H1 (cell line): ENCODE measurements at regions not wholly inside any gene's neighbourhood (a gene's known extent, or its start where the extent isn't known, plus 50 kb on each side); places are given as distances from the start of the nearest gene placed in this dataset.

Experiments
- CTCF ChIA-PET: fragments of 300-600 bp; sonication (Branson Sonifier 250); formaldehyde crosslinking; loops from one replicate; lab custom pipeline; 2021; ENCODE audit not compliant: partially characterized antibody; lab: Charles Lee
- POLR2A ChIA-PET: fragments of 300-600 bp; sonication (Branson Sonifier 250); formaldehyde crosslinking; loops from one replicate; lab custom pipeline; 2021; ENCODE audit warnings: inconsistent platforms; ENCODE audit not compliant: partially characterized antibody; lab: Charles Lee
- DNase-seq, 2 experiments: peaks; one replicate each; pipeline versions ENCODE4 v3.0.0 to v3.0.0-alpha.2; 2010 to 2022; ENCODE audit warnings: low spot score in 2 of 2, low read depth in 1 of 2, mixed read lengths in 1 of 2
- FAIRE-seq: peaks from 2 replicates; lab custom pipeline; 2011; peaks lifted over from hg19 to GRCh38; lab: Jason Lieb, UNC
- H2AFZ ChIP-seq: 2 replicates; pipeline ENCODE4 v1.8.1; 2012; ENCODE audit warnings: low read length, inconsistent platforms
- H2AK5ac ChIP-seq: 2 replicates; pipeline ENCODE4 v1.6.1; 2013; ENCODE audit warnings: low read depth, low read length
- H2BK120ac ChIP-seq: replicated peaks from 2 replicates; pipeline ENCODE3; 2013; ENCODE audit warnings: low read depth, low read length, inconsistent platforms
- H2BK12ac ChIP-seq: 2 replicates; pipeline ENCODE4 v1.6.1; 2013; ENCODE audit warnings: low read depth, low read length
- H2BK15ac ChIP-seq: 2 replicates; pipeline ENCODE4 v1.6.1; 2013; ENCODE audit warnings: low read length
- H2BK20ac ChIP-seq: 2 replicates; pipeline ENCODE4 v1.6.1; 2013; ENCODE audit warnings: low read length
- H2BK5ac ChIP-seq: 2 replicates; pipeline ENCODE4 v1.6.1; 2013; ENCODE audit warnings: low read depth, low read length
- H3K14ac ChIP-seq: 2 replicates; pipeline ENCODE4 v1.6.1; 2013; ENCODE audit warnings: inconsistent platforms; ENCODE audit not compliant: insufficient read length
- H3K18ac ChIP-seq: 2 replicates; pipeline ENCODE4 v1.6.1; 2013; ENCODE audit warnings: low read length; ENCODE audit errors: extremely low read depth
- H3K23ac ChIP-seq: 2 replicates; pipeline ENCODE4 v1.6.1; 2013; ENCODE audit warnings: inconsistent platforms; ENCODE audit not compliant: insufficient read length
- H3K23me2 ChIP-seq: 2 replicates; pipeline ENCODE4 v1.6.1; 2013; ENCODE audit warnings: low read depth, low read length
- H3K27ac ChIP-seq: 2 replicates; pipeline ENCODE4 v1.6.1; 2011; ENCODE audit warnings: low read depth, low read length, inconsistent platforms
- H3K27me3 ChIP-seq, 4 experiments: replicated peaks in 1 of 4; 1 replicate in 1 of 4; 2 replicates in 3 of 4; pipeline versions ENCODE4 v1.6.1 to v1.8.1; 2011 to 2013; ENCODE audit warnings: low read length in 3 of 4, mild to moderate bottlenecking in 3 of 4, inconsistent platforms in 2 of 4, mixed read lengths in 2 of 4, moderate library complexity in 1 of 4; ENCODE audit not compliant: control insufficient read depth in 3 of 4, insufficient read depth in 3 of 4; ENCODE audit errors: extremely low read depth in 1 of 4
- H3K36me3 ChIP-seq, 4 experiments: 2 replicates each; pipeline versions ENCODE4 v1.6.1 to v1.8.1; 2011 to 2013; ENCODE audit warnings: mild to moderate bottlenecking in 4 of 4, low read length in 3 of 4, moderate library complexity in 2 of 4, control low read depth in 1 of 4, inconsistent platforms in 1 of 4; ENCODE audit not compliant: insufficient read depth in 4 of 4, control insufficient read depth in 2 of 4
- H3K4ac ChIP-seq: replicated peaks from 2 replicates; pipeline ENCODE3; 2013; ENCODE audit warnings: low read length, low read depth, mixed read lengths, inconsistent platforms; ENCODE audit not compliant: insufficient read length
- H3K4me1 ChIP-seq, 4 experiments: replicated peaks in 1 of 4; 1 replicate in 1 of 4; 2 replicates in 3 of 4; pipeline versions ENCODE4 v1.6.1 to v1.8.1; 2011 to 2013; ENCODE audit warnings: low read length in 3 of 4, inconsistent platforms in 2 of 4, mixed read lengths in 1 of 4; ENCODE audit not compliant: insufficient read depth in 4 of 4, control insufficient read depth in 3 of 4
- H3K4me2 ChIP-seq, 2 experiments: 2 replicates each; pipeline versions ENCODE4 v1.6.1 to v1.8.1; 2011 to 2013; ENCODE audit warnings: low read depth in 2 of 2, low read length in 2 of 2, control low read depth in 1 of 2, inconsistent platforms in 1 of 2, mild to moderate bottlenecking in 1 of 2; ENCODE audit not compliant: insufficient read depth in 1 of 2
- H3K4me3 ChIP-seq, 4 experiments: fragments of 200-600, 300-600 bp in 1 of 4; sonication (generic), shearing (Covaris generic), sonication (Bioruptor Twin) in 1 of 4; 2 replicates each; pipeline versions ENCODE4 v1.5.1 to v1.8.1; 2011 to 2016; ENCODE audit warnings: low read length in 4 of 4, low read depth in 3 of 4, control low read depth in 2 of 4, inconsistent platforms in 2 of 4, mild to moderate bottlenecking in 2 of 4, mixed read lengths in 1 of 4, moderate library complexity in 1 of 4; ENCODE audit not compliant: insufficient read depth in 2 of 4; ENCODE audit errors: extremely low read depth in 1 of 4
- H3K56ac ChIP-seq: replicated peaks from 2 replicates; pipeline ENCODE3; 2013; ENCODE audit warnings: low read depth, mild to moderate bottlenecking, mixed read lengths, low read length, inconsistent platforms; ENCODE audit not compliant: insufficient read length
- H3K79me1 ChIP-seq: 2 replicates; pipeline ENCODE4 v1.6.1; 2013; ENCODE audit warnings: low read depth, low read length, control low read depth
- H3K79me2 ChIP-seq, 2 experiments: 2 replicates each; pipeline versions ENCODE4 v1.6.1 to v1.8.1; 2012 to 2013; ENCODE audit warnings: low read length in 2 of 2, mild to moderate bottlenecking in 2 of 2, inconsistent platforms in 1 of 2; ENCODE audit not compliant: insufficient read depth in 2 of 2, control insufficient read depth in 1 of 2
- H3K9ac ChIP-seq, 4 experiments: replicated peaks in 1 of 4; 1 replicate in 1 of 4; 2 replicates in 3 of 4; pipeline versions ENCODE4 v1.6.1 to v1.8.1; 2011 to 2013; ENCODE audit warnings: low read depth in 3 of 4, low read length in 3 of 4, control low read depth in 2 of 4, mild to moderate bottlenecking in 2 of 4, moderate library complexity in 2 of 4, inconsistent platforms in 1 of 4; ENCODE audit errors: extremely low read depth in 1 of 4
- H3K9me3 ChIP-seq, 2 experiments: 2 replicates each; pipeline versions ENCODE4 v1.6.1 to v1.8.1; 2012 to 2013; ENCODE audit warnings: mild to moderate bottlenecking in 2 of 2, moderate library complexity in 2 of 2, control low read depth in 1 of 2, inconsistent platforms in 1 of 2, low read depth in 1 of 2, low read length in 1 of 2, mixed read lengths in 1 of 2; ENCODE audit not compliant: insufficient read depth in 2 of 2
- H4K20me1 ChIP-seq, 2 experiments: replicated peaks in 1 of 2; 2 replicates each; pipeline versions ENCODE3 to v1.8.1; 2011 to 2013; ENCODE audit warnings: inconsistent platforms in 2 of 2, low read length in 2 of 2, mild to moderate bottlenecking in 1 of 2; ENCODE audit not compliant: insufficient read depth in 2 of 2, control insufficient read depth in 1 of 2
- H4K5ac ChIP-seq: 2 replicates; pipeline ENCODE4 v1.6.1; 2013; ENCODE audit warnings: low read length, low read depth, mixed read lengths, inconsistent platforms; ENCODE audit not compliant: insufficient read length
- H4K8ac ChIP-seq: 2 replicates; pipeline ENCODE4 v1.8.0; 2013; ENCODE audit warnings: mild to moderate bottlenecking, moderate library complexity, low read length, inconsistent platforms; ENCODE audit not compliant: insufficient read depth; ENCODE audit errors: extremely low read depth
- H4K91ac ChIP-seq: replicated peaks from 2 replicates; pipeline ENCODE3; 2013; ENCODE audit warnings: low read length, mixed read lengths, inconsistent platforms; ENCODE audit not compliant: insufficient read length
- EGR1 ChIP-seq: IDR thresholded peaks from 2 replicates; pipeline ENCODE4 v1.6.1; 2011; ENCODE audit warnings: low read depth, low read length, borderline replicate concordance
- EZH2 ChIP-seq: fragments of 200-600 bp; sonication (generic); IDR thresholded peaks from 2 replicates; pipeline ENCODE4 v1.7.1; 2012; ENCODE audit warnings: low read depth, mild to moderate bottlenecking, moderate library complexity, low read length, inconsistent platforms; ENCODE audit not compliant: severe bottlenecking
- GABPA ChIP-seq: IDR thresholded peaks from 2 replicates; pipeline ENCODE4 v1.6.1; 2011; ENCODE audit warnings: mild to moderate bottlenecking, low read length, moderate library complexity, borderline replicate concordance; ENCODE audit not compliant: insufficient read depth
- KDM1A ChIP-seq: fragments of 200-600, 300-600 bp; sonication (generic); IDR thresholded peaks from 2 replicates; pipeline ENCODE4 v1.7.1; 2016; ENCODE audit warnings: mild to moderate bottlenecking, low read length, borderline replicate concordance
- KDM5A ChIP-seq: fragments of 200-600 bp; IDR thresholded peaks from 2 replicates; pipeline ENCODE4 v1.7.1; 2012; ENCODE audit warnings: mild to moderate bottlenecking, low read length, inconsistent platforms, mixed read lengths
- SIX5 ChIP-seq: IDR thresholded peaks from 2 replicates; pipeline ENCODE4 v1.6.1; 2011; ENCODE audit warnings: mild to moderate bottlenecking, low read depth, low read length
- SRF ChIP-seq: IDR thresholded peaks from 2 replicates; pipeline ENCODE4 v1.6.1; 2011; ENCODE audit warnings: mild to moderate bottlenecking, low read depth, low read length, moderate library complexity
- TAF1 ChIP-seq: IDR thresholded peaks from 2 replicates; pipeline ENCODE4 v1.6.1; 2011; ENCODE audit warnings: mild to moderate bottlenecking, low read depth, low read length
- WGBS, 2 experiments: shearing (Covaris generic) in 1 of 2; methylation state at CpG; one replicate each; pipeline versions ENCODE4 v1.1.6 to v1.1.7; 2013 to 2015; ENCODE audit warnings: low lambda C conversion rate in 2 of 2, mixed read lengths in 2 of 2, inconsistent platforms in 1 of 2, low coverage in 1 of 2, missing lambda C conversion rate in 1 of 2; ENCODE audit not compliant: insufficient replicate concordance in 2 of 2, insufficient coverage in 1 of 2, insufficient read length in 1 of 2; ENCODE audit errors: extremely low coverage in 1 of 2, missing lambda C conversion rate in 1 of 2; 5-methylcytosine and 5-hydroxymethylcytosine counted together
- TF ChIP-seq, protein P1 (sequence below): IDR thresholded peaks from 2 replicates; pipeline ENCODE4 v1.6.1; 2012; ENCODE audit warnings: inconsistent platforms

GRCh38 chr1:244304656-244305055 is 147.1 kb downstream of the ADSS2 start:
- no peaks in the 10 kb centered on the region for H4K20me1 ChIP-seq
- CTCF ChIA-PET, result interaction anchor here (1.0 kb wide), 1 partner anchor 11 kb away, joined by 3 read pairs; no protein-coding TSS in a partner anchor
- H2BK15ac ChIP-seq, result no peak overlapping the region
- H2BK20ac ChIP-seq, result no peak overlapping the region
- DNase-seq (no peak), FAIRE-seq (no peak)
- H3K4ac ChIP-seq, result no peak overlapping the region
- no peak overlapping the region for H4K5ac ChIP-seq
- no peak overlapping the region for H4K91ac ChIP-seq
- H3K23me2 ChIP-seq, result no peaks in the 10 kb centered on the region
- H2BK12ac ChIP-seq, result no peak overlapping the region
- H2BK120ac ChIP-seq, result no peak overlapping the region
- no peak overlapping the region for H3K27ac ChIP-seq
- H3K4me1 ChIP-seq, result no peaks in the 10 kb centered on the region; a peak in 1 of 7 replicates
- no peak overlapping the region for H4K8ac ChIP-seq
- H2BK5ac ChIP-seq, result no peak overlapping the region
- no peak overlapping the region for H3K18ac ChIP-seq
- no peak for TF ChIP-seq SIX5
- TF ChIP-seq SRF, result no peak
- TF ChIP-seq, protein P1, sequence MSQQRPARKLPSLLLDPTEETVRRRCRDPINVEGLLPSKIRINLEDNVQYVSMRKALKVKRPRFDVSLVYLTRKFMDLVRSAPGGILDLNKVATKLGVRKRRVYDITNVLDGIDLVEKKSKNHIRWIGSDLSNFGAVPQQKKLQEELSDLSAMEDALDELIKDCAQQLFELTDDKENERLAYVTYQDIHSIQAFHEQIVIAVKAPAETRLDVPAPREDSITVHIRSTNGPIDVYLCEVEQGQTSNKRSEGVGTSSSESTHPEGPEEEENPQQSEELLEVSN, result no peak
- TF ChIP-seq EZH2, result no peak
- no peak for TF ChIP-seq TAF1
- TF ChIP-seq KDM5A, result no peak
- TF ChIP-seq KDM1A, result no peak
- TF ChIP-seq GABPA, result no peak
- TF ChIP-seq EGR1, result no peak
- H3K4me3 ChIP-seq, result no peak overlapping the region
- H2AFZ ChIP-seq, result no peak overlapping the region
- no peaks in the 10 kb centered on the region for H3K36me3 ChIP-seq
- no peaks in the 10 kb centered on the region for H3K79me2 ChIP-seq
- no peaks in the 10 kb centered on the region for H3K27me3 ChIP-seq
- H3K9ac ChIP-seq, result no peak overlapping the region
- no peak overlapping the region for H3K56ac ChIP-seq
- no peak overlapping the region for H3K14ac ChIP-seq
- no peaks in the 10 kb centered on the region for H3K79me1 ChIP-seq
- H3K23ac ChIP-seq, result no peak overlapping the region
- 88% methylated on average over 3 of the region's 3 CpGs; no CpG with 5 or more reads in 1 of the 2 experiments for WGBS, 2 experiments
- peaks cover 15 to 21% of the 10 kb centered on the region in 2 experiments; a peak in 3 of 4 replicates for H3K9me3 ChIP-seq
- POLR2A ChIA-PET, result no interaction called here
- no peak overlapping the region for H2AK5ac ChIP-seq
- no peak overlapping the region for H3K4me2 ChIP-seq
